ENCODE measurements at regions not wholly inside any gene's neighbourhood (a gene's known extent, or its start where the extent isn't known, plus 50 kb on each side); places are given as distances from the start of the nearest gene placed in this dataset.

DNA sequence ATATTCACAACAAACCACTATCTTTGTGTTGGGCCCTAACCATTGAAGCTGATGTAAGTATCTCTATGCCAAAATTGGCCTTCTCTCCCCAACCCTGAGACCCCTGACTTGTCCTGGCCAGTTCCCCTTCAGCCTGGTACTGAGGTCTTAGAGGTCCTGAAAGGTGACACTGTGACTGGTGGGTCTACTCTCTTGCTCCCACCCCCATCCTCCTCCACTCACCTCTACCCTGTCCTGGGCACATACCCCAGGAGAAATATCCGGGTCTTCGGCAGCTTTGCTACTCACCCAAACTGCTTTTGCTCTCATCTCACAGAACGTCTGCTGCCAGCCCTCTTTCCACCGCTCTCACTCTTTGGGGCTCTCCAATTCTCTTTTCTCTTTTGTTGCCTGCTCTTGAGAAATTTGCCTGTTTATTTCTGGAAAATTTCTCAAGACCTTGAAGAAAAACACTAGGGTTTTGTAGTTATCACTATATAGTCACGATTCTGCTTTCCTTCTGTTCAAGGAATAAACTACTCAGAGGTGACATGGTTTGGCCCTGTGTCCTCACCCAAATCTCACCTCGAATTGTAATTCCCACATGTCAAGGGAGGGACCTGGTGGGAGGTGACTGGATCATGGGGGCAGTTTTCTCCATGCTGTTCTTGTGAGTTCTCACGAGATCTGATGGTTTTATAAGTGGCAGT lies 133.8 kb upstream of the PKDCC start:
- DNase-seq: no peak

DNA sequence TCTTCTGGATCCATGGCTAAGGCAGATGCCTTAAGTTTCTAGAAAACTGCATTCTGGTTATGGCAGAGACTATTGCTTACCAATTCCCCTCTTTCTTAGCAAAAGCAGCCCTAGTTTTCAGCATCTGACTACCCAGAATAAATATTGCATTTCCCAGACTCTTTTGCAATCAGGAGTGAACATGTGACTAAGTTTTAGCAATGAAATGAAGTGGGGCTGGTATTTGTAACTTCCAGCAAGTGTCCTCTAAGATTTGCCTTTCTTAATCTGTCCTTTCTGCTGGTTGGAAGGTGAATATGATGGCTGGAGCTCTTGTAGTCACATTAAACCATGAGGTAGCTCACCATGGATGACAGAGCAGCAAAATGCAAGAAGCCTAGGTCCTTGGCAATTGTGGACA lies 132.9 kb upstream of the PKDCC start:
- no peak for DNase-seq

DNA sequence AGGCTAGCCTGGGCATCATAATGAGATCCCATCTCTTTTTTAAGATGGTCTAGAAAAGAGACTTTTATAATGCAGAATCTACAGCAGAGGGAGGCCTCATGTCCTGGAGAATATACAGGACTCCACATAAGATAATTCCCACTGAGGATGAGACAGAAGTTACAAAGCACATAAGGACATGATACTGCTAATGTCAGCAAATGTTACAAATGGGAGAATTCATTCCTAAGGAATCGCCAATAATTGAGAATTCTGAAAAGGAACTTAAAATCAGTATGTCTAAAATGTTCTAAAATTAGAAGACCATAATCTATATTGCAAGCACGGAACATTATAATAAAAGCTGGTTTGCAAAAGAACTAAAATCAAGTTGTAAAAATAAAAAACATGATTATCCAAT lies 131.6 kb upstream of the PKDCC start:
- no peak for DNase-seq

DNA sequence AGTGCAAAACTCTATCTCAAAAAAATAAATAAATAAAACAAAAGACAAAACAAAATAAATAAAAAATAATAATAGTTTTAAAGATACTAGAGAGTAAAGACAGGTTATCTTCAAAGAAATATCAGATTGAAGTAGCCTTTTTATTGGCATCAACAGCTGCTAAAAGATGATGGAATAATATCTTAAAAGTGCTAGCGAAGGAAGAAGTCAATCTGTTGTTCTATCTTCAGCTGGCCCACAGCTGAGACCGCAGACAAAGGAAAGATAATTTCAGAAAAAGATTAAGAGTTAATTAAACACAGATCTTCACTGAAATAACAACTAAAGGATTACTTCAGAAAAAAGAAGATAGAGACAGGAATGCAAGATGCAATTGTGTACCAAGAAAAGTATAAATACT lies 130.2 kb upstream of the PKDCC start:
- no peak for DNase-seq

DNA sequence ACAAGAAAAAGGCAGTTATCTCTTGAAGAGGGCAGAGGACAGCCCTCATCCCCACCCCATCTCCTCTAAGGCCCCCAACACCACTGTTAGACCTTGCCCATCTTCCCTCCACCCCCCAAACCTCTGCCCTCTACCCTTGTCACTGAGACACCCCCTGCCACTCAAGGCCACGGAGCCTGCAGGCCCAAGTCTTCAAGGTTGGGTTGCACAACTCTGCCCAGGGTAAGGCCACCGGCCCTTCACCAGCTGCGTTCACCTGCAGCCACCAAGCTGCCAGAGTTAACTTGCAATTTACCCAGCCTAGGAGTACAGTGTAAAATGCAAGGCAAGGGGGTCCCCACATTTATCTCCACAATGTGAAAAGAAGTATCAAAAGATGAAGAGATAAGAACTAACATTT lies 128.7 kb upstream of the PKDCC start:
- DNase-seq: no peak

DNA sequence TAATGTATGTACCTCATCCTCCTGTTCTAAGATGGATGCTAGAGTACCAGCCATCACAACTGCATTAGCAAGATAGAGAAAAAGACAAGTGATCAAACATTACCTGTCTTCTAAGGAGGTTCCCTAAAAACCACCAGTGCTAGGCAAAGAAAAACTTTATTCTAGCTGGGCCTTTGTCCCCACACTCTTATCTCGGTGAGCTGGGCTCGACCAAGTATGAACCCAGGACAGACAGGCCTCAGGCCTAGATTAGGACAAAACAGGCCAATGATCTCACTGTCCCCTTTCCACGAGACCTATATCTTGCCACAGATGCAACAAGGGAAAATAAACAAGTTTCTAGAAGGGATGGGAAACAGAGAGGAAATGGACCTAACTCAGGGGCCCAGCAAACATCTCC lies 127.6 kb upstream of the PKDCC start:
- no peak for DNase-seq

DNA sequence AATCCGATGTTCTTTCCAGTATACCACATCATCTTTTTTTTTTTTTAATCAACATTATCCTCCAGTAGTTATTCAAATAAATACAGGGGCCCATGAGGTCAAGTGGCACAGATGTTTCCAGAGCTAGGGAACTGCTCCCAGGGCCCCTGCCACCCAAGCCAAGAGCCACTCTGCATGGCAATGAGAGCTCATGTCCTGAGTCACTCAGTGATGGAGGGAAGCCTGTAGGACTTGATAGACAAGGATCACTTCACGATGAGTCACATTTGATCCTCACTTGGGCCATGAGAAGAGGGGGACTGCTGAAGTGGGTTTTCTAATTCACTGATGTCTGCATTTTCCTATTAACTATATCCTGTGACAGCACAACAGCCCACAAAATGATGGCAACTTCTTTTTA lies 127.0 kb upstream of the PKDCC start:
- DNase-seq: no peak

DNA sequence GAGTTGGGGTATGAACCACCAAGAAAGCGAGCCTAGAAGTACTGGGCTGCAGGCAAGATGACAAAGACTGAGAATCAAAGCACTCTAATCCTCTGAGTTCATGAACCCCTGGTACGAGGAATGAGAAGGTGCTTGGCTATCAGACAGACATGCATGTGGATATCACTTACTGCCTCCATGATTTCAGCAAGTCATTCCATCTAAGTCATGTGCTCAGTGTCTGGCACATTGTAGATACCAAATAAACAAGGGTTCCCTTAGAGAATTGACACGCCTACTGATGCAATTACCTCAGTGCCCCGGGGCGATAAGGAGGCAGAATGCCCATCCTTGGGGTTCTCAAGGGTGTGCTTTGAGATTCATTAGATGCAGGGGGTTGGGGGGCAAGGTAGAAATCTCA lies 125.6 kb upstream of the PKDCC start:
- no peak for DNase-seq

DNA sequence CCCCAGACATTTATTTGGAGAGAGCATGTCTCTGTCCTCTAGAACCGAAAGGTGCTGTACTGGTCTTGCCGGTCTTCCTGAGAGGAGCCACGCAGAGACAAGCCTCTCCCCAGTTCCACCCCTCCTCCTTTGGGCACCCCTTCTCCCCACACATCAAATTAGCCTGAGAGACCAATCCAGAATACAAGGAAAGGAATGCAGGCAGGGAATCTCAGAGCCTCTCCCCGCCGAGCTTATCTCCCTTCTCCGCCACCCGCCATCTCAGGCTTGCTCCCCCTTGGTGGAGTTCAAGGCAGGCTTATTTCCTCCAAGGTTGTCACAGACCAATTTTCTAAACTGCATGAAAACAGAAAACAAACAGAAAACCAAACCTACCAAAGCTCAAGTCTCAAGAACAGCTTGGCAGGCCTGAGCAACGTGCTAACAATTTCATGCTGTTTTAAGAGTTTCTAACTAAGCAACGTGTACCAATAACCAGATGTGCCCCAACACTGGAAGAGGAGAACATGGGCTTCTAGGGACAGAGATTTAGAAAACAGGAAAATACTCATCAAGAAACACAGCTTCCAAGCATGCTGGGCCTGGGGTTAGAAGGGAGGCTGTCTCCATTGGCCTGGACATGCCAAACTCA lies 124.5 kb upstream of the PKDCC start:
- no peak for DNase-seq

DNA sequence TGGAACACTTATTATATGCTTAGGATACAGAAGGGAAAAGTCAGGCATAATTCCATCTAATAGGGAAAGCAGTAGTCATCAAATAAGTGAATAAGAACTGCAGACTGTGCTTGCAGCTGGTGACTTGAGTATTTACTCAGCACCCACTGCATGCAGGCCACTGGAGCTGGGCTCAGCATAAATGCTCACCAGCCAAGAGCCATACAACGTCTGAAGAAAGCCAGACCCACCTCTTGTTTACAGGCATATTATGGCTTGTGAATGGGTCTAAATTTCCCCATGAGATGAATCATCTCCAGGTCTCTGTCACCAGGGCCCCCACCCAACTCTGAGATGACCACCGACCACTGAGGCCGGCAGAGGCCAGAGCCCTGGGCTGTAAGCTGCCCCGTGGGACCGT lies 123.8 kb upstream of the PKDCC start:
- no peak for DNase-seq

DNA sequence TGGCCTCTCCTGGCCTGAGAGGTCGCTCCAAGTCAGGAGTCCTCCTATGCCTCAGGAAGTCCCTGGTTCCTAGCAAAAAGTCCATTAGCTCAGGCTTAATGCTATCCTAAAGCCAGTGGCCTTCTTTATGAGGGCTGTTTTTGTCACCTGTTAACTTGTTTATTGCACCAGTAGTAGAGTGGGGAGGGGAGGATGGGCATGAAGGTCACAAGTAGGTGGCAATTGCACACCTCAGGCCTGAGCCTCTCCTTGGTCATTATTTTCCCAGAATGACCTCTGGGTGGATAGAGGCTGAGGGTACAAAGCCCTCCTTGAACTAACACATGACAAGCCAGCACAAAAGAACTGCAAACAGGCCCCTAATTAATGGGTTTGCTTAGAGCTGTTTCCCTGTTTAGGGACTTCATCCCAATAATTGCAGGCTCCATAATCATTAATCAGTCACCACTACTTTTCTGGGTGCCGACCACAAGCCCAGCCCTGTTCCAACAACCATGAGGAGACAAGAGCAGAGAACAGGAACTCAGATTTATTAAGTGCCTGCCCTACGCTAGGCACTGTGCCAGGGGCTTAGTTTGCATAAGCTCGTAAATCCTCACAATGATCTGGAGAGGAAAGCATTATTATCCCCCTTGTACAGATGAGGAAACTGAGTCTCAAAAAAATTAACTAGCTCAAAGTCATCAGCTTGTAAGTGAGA lies 123.0 kb upstream of the PKDCC start:
- no peak for DNase-seq

DNA sequence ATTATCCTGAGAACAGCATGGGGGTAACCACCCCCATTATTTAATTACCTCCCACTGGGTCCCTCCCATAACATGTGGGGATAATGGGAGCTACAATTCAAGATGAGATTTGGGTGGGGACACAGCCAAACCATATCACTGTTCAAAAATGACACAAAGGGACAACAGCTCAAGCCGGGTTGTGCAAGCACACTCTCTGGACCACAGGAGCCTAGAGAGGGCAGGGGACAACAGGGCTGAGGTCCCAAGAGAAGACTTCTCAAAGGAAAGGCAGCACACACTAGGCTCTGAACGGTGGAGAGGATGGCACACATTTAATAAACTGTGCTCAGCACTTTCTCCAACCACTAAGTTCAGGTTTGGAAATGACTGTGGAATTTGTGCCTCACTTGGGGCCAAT lies 122.1 kb upstream of the PKDCC start:
- DNase-seq: no peak

DNA sequence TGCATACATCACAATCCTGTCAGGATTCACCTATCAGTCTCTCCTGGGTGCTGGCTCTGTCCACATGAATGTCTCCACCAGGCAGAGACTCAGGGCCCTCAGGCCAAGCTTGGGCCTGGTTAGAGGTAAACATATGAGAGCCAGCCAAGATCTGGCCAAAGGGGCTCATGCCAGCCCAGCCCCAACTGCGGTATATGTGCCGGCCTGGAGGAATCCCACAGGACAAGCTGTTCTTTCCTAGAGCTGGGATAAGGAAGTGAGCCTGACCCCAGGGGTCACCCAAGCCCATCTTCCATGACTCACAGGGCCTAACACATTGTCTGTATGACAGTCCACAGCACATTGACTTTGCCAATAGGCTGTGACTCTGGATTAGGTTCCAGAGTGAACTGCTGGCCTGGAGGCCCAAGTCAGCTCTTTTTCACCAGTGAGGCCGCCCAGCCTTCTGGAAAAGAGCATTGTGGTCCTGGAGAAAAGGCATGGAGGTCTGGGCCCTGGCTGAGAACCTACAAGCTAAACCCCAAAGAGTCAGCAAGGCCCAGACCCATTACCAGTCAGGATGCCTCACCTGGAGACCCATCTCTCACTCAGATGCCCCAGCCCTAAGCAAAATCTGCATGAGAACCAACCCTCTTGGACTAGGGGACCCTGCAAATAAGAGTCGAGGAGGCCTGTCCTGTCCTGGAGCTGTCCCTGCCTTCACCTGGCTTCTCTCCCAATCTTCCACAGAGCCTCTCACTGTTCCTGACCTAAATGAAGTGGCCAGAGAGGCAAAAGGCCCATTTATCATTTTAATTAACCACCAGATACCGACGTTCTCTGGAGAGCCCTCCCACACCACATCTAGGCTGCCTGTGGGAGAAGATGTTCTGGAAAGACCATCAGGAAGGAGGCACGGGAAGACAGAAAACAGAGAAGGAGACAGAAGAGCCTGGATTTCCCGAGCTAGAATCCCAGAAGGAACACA lies 120.9 kb upstream of the PKDCC start:
- DNase-seq: no peak

DNA sequence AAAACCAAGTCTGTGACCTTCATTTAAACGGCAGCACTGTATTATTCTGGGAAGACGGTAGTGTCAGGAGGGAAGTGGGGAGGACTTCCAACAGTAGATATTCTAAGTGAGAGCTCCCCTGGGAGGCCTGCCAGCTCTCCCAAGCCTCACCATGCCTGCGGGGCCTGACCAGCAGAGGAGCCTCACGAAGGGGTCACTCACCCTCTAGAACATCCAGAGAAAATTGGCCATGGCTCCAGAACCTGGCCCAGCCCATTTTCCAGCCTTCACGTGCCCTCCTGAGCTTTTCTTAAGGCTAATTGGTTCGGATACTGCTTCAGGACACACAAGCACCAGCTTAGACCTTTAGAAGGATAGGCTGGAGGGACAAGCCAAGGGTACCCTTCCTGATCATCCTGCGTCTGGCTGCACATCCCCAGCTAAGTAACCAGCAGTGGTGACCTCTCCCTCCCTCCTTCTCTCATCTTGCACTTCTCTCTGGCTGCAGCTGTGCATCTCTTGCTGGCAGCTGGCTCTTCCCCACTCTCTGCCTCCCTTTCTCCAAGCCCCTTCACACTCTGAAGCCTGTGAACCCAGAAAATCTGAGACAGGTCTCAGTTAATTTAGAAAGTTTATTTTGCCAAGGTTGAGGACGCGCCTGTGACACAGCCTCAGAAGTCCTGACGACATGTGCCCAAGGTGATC lies 120.1 kb upstream of the PKDCC start:
- no peak for DNase-seq

DNA sequence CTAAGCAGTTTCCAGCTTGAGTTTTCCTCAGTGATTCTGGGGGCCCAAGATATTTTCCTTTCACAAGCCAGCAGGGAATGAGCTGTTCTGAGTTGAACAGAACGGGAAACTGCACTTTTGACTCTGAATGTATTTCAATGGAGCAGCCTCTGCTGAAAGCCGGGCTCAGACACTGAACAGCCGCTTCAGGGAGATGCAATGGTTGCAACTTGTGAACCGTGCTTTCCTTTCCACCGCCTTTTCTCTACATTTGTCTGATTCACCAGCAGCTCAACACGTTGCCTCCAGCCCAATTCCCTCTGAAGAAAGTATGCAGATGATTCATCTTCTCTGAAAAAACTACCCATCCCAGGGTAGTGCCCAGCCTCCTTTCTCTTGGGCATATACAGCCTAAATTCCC lies 119.3 kb upstream of the PKDCC start:
- DNase-seq: no peak

DNA sequence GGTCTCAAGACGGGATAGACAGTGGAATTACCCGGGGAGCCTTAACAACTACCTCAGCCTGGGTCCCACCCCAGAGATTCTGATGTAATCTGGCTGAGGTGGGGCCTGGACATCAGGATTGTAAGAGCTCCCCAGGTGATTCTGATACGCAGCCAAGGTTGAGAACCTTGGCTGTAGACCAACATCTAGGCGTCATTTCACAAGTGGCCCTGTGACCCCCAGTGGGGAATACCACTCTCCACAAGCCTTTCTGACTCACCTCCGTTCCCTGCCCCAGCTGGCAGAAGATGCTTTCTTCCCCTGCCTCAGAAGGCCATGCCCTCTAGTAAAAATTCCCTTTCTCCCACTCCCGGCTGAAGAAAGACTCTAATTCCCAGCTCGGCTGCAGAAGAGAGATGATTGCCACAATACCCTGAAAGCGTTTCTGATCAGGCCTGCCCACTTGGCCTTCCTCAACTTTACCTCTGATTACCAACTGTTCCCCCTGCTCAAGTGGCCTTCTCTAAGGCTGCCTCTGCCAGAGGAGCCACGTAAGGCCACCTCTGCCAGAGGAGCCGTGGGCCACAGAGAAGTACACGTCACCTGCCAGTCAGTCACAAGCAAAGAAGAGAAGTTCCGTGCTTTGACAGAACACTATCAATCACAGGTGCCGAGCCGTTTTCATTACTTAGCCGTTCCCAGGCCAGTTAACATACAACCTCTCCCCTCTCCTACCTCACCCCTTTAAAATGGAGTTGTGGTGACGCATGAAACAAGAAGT lies 116.8 kb upstream of the PKDCC start:
- no peak for DNase-seq

DNA sequence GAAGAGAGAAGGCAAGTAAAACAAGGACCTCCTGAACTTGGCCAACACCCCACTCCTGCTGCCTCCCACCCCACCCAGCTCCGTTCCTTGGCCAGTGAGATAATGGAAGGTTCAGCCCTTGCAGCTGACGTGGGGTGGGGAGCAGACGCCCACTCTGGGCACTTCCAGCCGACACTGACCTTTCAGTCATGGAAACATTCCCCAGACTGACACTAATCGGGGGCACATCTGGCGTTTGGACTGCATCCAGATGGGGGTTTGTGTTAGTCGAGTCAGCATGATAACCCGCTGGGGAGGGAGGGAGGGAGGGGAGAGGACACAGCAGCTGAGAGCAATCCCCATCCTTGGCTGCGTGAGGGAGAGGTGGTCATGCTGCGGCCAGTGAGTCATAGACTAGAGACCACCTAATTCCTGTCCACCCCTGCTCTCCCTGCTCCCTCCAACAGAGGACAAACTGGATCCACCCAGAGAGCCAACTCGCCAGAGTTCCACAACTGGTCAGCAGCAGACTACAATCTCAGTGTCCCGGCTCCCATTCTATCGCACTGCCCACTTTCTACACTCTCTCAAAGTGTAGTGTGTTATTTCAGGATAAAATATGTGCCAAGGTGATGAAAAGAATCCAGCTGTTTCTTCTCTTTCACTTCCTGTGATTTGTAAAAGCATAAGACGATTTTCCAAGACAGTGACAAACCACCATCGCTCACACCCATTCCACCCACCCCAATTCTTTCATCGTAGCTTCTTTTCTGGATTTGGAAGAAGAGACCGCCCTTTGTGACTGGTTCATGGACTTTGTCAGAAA lies 115.4 kb upstream of the PKDCC start:
- DNase-seq: no peak

DNA sequence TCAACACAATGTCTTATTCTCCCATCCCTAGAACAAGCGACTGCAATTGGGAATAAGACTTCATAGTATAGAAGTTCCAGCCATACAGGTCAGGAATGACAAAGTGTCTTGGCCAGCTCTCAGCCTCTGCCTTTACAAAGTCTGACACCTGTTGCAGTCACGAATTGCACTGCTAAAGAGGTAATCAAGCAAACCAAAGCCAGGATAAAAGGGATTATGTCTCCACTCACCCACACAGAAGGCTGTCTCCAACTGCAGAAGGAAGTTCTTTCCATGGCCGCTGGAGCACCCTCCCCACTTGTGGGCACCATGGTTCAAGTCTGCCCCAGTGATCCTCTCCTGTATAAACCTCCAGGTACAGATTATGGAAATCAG lies 114.8 kb upstream of the PKDCC start:
- no peak for DNase-seq

DNA sequence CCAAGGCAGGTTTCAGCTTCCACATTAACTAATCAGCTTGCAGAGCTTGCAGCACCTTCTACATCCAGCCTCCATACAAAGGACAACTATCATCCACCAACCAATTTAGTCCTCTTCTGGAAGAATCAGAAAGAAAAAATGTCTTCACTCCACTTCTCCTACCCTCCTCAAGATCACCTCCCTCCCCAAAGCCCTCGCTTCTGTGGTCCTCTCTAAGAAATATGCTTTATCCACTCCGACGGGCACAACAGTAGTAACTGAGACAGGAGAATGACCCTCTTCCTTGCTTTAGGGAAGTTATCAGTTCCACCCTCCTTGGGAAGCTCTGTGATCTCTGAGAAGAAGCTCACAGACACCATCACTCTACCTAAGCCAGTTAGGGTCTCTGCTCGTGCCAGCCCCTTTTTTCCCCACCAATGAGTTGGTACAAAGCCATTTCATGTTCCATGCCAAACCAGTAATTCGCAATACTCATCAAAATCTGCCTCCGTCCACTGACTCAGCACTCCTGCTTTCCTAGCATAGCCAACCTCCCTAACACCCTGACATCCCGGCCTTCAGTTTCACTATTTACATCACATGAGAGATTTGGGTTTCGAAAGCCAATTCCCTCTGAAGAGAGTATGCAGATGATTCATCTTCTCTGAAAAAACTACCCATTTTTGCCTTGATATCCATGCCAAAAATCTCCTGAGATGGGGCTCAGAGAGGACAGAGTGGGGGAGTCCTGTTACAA lies 114.1 kb upstream of the PKDCC start:
- DNase-seq: no peak
